HEK293T (cell line): ENCODE measurements at regions not wholly inside any gene's neighbourhood (a gene's known extent, or its start where the extent isn't known, plus 50 kb on each side); places are given as distances from the start of the nearest gene placed in this dataset.

ENCODE experiments used
- ARNT ChIP-seq: fragments of 450-650 bp; IDR thresholded peaks from 2 replicates; pipeline ENCODE4 v1.6.1; 2017; ENCODE audit warnings: mild to moderate bottlenecking
- CTBP1 ChIP-seq: fragments of 450-650 bp; IDR thresholded peaks from 2 replicates; pipeline ENCODE4 v1.6.1; 2016; ENCODE audit warnings: borderline replicate concordance
- HDGF ChIP-seq: fragments of 450-650 bp; IDR thresholded peaks from 2 replicates; pipeline ENCODE4 v1.6.1; 2017; ENCODE audit warnings: antibody characterized with exemption, borderline replicate concordance
- TARDBP ChIP-seq: fragments of 450-650 bp; IDR thresholded peaks from 2 replicates; pipeline ENCODE4 v1.6.1; 2016

DNA sequence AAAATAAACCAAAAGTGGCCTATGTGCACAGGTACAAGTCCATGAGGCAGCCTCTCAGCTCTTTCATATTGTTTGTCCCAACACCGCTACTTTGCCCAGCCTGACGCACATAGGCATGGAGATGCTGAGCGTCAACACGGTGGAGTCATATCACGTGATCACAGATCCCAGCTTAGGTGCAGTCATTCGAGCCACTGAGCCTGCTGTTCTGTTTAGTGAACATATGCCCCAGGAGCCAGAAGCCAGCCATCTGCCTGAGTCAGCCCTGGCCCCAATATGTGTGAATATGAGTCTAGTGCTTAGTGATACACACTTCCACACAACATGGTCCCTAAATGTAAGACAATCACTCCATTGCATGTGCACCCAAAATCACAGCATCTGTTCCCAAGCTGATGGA, 88.2 kb upstream of the LCLAT1 start:
- TF ChIP-seq CTBP1 (no peak), TARDBP (no peak), HDGF (no peak), ARNT (no peak)
